Activated T-cell treated with anti-CD3 and anti-CD28 coated beads, Interleukin-2, amount 50 U/mL, for 4 hours (primary cell): ENCODE measurements at regions not wholly inside any gene's neighbourhood (a gene's known extent, or its start where the extent isn't known, plus 50 kb on each side); places are given as distances from the start of the nearest gene placed in this dataset.

Experiments
- ATAC-seq, 2 donors: fragments of 200-7000 bp; cut with Tn5 transposase; one replicate each; pipeline ENCODE4 v1.10.0; 2021
- DNase-seq: peaks from one replicate; pipeline ENCODE4 v3.0.0-alpha.2; 2020
- H3K27me3 Mint-ChIP-seq: one replicate; pipeline ENCODE4 v1.8.0; 2021; ENCODE audit warnings: low read depth, mixed read lengths
- H3K36me3 Mint-ChIP-seq: one replicate; pipeline ENCODE4 v1.8.0; 2022; ENCODE audit warnings: mixed read lengths; ENCODE audit not compliant: insufficient read depth
- H3K4me1 Mint-ChIP-seq: one replicate; pipeline ENCODE4 v1.8.0; 2021; ENCODE audit warnings: low read depth, mixed read lengths
- H3K4me3 Mint-ChIP-seq: one replicate; pipeline ENCODE4 v1.8.0; 2021; ENCODE audit warnings: mild to moderate bottlenecking, moderate library complexity, mixed read lengths
- H3K9me3 Mint-ChIP-seq: one replicate; pipeline ENCODE4 v1.8.0; 2021; ENCODE audit warnings: mixed read lengths

DNA sequence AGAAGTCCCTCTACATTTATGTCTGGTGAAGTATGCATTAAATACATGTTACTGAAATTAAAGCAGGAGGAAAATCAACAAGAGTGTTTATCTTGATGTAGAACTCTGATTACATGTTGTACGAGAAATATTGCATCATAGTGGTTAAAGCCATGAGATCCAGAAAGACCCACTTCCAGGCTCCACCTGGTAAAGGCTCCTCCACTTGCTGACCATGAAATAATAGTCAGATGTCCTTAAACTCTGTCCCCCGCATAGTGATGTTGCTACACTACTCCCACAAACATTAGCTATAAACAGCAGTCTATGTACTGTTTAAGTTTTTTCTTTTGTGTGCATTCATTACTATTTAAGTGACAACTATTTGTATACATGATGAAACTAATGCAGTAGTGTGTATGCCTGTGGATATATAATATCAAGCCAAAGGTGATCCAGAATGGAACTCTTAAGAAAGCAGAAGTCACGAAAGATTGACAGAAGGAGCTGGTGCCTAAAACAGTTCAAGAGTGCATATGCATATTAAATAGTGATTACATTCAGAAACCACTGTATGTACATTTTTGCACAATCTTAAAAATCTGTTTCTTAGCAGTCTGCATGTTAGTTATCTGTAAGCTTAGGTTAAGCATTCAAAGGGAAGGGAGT is 264.4 kb upstream of the KCNMB2 start:
- Mint-ChIP-seq H3K9me3 (no peaks in the 10 kb centered on the region), H3K36me3 (no peaks in the 10 kb centered on the region), H3K4me3 (no peak overlapping the region), H3K27me3 (peaks cover 6% of the 10 kb centered on the region), H3K4me1 (no peaks in the 10 kb centered on the region)
- ATAC-seq (no peak), DNase-seq (no peak)

GRCh38 chr3:178272841-178273240 is 263.4 kb upstream of the KCNMB2 start:
- Mint-ChIP-seq H3K36me3 (no peaks in the 10 kb centered on the region), H3K4me1 (no peaks in the 10 kb centered on the region), H3K9me3 (peaks cover 3% of the 10 kb centered on the region), H3K4me3 (no peak overlapping the region), H3K27me3 (peaks cover 6% of the 10 kb centered on the region)
- DNase-seq (no peak), ATAC-seq (no peak)

DNA sequence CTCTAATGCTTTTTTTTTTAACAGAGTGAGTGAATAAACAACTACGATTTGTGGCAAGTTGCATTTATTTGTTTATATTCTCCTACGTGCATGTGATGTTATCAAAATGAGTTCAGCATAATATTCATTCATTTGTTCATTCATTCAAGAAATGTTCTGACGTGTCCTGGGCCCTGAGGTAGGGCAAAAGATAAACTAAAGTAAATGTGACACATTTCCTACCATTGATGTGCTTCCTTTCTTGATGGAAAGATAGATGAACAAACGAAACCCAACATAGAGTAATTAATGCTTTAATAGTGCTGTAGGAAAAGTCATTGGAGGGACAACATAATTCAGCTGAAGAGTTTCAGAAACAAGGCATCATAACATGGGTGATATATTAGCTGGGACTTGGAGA is 261.5 kb upstream of the KCNMB2 start:
- peaks cover 6% of the 10 kb centered on the region for H3K27me3 Mint-ChIP-seq
- no peak for ATAC-seq
- H3K4me3 Mint-ChIP-seq = no peak overlapping the region
- no peaks in the 10 kb centered on the region for H3K4me1 Mint-ChIP-seq
- no peaks in the 10 kb centered on the region for H3K36me3 Mint-ChIP-seq
- DNase-seq = no peak
- H3K9me3 Mint-ChIP-seq = peaks cover 10% of the 10 kb centered on the region

DNA sequence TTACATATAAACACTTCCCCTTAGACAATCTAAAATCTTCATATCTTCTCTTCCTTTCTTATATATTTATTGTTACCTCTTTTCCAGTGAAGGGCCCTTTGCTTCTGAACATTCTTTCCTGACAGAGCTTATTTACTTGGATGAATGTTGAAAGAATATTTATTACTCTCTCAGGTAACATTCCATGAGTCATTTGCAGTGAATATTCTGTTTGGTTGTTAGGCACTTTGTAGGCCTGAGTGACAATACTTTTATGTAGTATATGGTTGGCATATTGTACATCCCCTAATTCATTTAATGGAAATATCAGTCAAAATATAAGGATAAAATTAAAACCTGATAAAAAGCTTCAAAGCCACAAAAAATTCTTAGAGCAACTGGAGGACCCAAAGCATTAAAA is 260.9 kb upstream of the KCNMB2 start:
- Mint-ChIP-seq H3K9me3 (peaks cover 14% of the 10 kb centered on the region), H3K27me3 (peaks cover 6% of the 10 kb centered on the region), H3K4me3 (no peak overlapping the region), H3K36me3 (no peaks in the 10 kb centered on the region), H3K4me1 (no peaks in the 10 kb centered on the region)
- no peak for DNase-seq
- ATAC-seq = no peak

DNA sequence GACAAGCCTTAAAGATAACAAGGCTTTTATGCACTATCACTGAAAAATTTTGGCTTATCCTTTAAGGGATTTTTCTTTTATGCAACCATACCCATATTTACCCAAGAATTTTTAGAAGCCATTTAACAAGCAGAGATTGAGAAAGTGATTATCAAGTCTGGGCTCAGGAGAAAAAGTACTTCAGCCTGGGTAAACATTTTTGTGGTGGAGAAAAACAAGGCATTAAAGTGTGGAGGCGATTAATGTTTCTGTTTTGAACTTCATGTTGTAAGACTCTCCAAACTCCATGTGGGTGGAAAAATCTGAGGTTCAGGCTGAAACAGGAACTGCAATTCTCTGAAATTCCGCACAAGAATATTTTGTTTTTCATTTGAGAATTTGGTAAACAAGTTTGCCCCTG is 260.4 kb upstream of the KCNMB2 start:
- Mint-ChIP-seq H3K9me3 (peaks cover 19% of the 10 kb centered on the region), H3K4me3 (no peak overlapping the region), H3K27me3 (peaks cover 6% of the 10 kb centered on the region), H3K36me3 (no peaks in the 10 kb centered on the region), H3K4me1 (no peaks in the 10 kb centered on the region)
- DNase-seq (no peak), ATAC-seq (no peak)

DNA sequence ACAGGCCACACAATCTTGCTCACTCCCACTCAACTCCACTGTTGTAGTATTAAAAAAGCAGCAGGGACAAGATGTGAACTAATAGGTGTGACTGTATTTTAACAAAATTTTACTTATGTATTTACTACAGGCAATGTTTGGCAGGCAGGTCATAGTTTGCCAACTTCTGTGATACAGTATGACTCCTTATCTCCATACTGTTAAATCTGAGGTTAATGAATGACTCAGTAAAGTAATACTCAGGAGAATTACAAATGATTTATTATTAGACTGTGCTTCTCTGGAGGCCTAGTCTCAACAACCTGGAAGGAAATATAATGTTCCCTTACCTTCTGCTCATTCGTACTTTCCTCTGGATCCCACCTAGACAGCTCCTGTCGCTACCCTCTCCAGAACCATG is 258.6 kb upstream of the KCNMB2 start:
- Mint-ChIP-seq H3K4me3 (no peak overlapping the region), H3K9me3 (peaks cover 27% of the 10 kb centered on the region), H3K4me1 (no peaks in the 10 kb centered on the region), H3K36me3 (no peaks in the 10 kb centered on the region), H3K27me3 (peaks cover 2% of the 10 kb centered on the region)
- DNase-seq (no peak), ATAC-seq (no peak)

GRCh38 chr3:178283561-178283960 is 252.7 kb upstream of the KCNMB2 start:
- peaks cover 32% of the 10 kb centered on the region for H3K9me3 Mint-ChIP-seq
- ATAC-seq (no peak), DNase-seq (no peak)
- H3K4me3 Mint-ChIP-seq = no peak overlapping the region
- H3K4me1 Mint-ChIP-seq = no peaks in the 10 kb centered on the region
- no peaks in the 10 kb centered on the region for H3K27me3 Mint-ChIP-seq
- peaks cover 2% of the 10 kb centered on the region for H3K36me3 Mint-ChIP-seq

DNA sequence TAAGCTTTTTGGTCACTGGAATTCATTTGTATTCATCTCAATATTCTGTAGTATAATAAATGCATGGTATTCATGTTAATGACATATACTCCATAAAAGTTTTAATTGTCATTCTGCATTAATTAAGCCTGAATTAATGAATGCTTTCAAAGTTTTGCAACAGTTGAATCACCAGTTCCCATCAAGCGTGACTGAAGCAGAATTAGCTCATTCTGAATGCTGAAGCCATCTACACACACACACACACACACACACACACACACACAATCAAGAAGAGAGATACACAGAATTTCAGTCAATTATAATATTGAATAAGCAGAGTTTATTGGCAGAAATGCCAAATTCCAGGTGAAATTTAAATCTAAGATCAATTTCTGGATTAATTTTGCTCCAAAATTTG is 252.1 kb upstream of the KCNMB2 start:
- Mint-ChIP-seq H3K9me3 (peaks cover 31% of the 10 kb centered on the region), H3K4me3 (no peak overlapping the region), H3K27me3 (no peaks in the 10 kb centered on the region), H3K36me3 (peaks cover 2% of the 10 kb centered on the region), H3K4me1 (no peaks in the 10 kb centered on the region)
- DNase-seq (no peak), ATAC-seq (no peak)

- no peaks in the 10 kb centered on the region for H3K27me3 Mint-ChIP-seq
- H3K9me3 Mint-ChIP-seq = peaks cover 9% of the 10 kb centered on the region
- ATAC-seq = no peak
- no peak overlapping the region for H3K4me3 Mint-ChIP-seq
- peaks cover 2% of the 10 kb centered on the region for H3K36me3 Mint-ChIP-seq
- no peak for DNase-seq
- H3K4me1 Mint-ChIP-seq = no peaks in the 10 kb centered on the region
These were observed 248.2 kb upstream of the KCNMB2 start for GRCh38 chr3:178288074-178288473.

DNA sequence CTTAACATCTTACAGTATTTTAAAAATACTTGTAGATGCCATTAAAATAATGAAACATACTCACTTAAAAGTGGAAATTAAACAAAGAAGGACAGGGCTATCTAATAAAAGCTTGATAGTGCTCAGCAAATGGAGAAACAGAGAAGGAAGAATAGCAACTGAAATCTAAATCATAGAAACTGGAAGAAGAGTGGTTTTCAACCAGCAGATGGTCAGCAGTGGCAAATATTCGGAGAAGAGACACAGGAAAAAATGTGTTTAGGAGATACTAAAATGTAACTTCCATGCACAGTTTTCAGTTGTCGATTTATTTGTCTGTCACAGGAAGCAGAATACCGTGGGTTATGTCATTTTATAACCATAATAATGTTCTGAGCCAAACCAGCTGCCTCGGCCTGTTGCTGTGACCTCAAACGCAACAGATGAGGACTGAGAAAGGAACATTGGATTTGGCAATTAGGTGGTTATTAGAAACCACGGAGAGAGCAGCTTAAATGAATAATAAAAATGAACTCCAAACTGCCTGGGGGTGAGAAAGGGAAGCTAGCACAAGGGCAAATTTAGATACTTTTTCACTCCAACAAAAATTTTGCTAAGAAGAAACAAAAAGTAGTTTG is 246.6 kb upstream of the KCNMB2 start:
- no peaks in the 10 kb centered on the region for H3K27me3 Mint-ChIP-seq
- no peaks in the 10 kb centered on the region for H3K4me1 Mint-ChIP-seq
- no peak overlapping the region for H3K4me3 Mint-ChIP-seq
- ATAC-seq (no peak), DNase-seq (no peak)
- H3K36me3 Mint-ChIP-seq = peaks cover 2% of the 10 kb centered on the region
- peaks cover 9% of the 10 kb centered on the region for H3K9me3 Mint-ChIP-seq

GRCh38 chr3:178291574-178292370 is 244.5 kb upstream of the KCNMB2 start:
- DNase-seq (no peak), ATAC-seq (no peak)
- no peaks in the 10 kb centered on the region for H3K4me1 Mint-ChIP-seq
- H3K4me3 Mint-ChIP-seq = no peak overlapping the region
- peaks cover 2% of the 10 kb centered on the region for H3K36me3 Mint-ChIP-seq
- H3K27me3 Mint-ChIP-seq = no peaks in the 10 kb centered on the region
- H3K9me3 Mint-ChIP-seq = peaks cover 9% of the 10 kb centered on the region

GRCh38 chr3:178295292-178295912 is 240.8 kb upstream of the KCNMB2 start:
- DNase-seq = no peak
- ATAC-seq = no peak

DNA sequence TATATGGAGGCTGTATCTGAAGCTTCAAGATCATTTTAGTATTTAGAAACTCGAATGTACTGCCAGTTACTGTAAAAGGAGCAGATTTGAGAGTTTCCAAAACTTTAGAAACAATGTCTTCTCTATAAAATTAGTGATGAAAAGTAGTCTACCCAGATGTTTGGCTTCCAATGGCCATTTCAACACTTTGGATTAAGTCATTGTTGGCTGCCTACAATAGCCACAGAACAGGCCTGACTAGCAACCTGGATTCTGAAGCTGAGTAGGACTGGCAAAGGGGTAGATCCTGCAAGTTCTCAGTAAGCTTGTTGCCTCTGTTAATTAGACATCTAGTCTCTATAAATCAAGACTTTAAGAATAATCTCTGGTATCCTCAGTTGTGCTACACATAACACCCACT is 239.0 kb upstream of the KCNMB2 start:
- H3K9me3 Mint-ChIP-seq = no peaks in the 10 kb centered on the region
- no peaks in the 10 kb centered on the region for H3K4me1 Mint-ChIP-seq
- no peaks in the 10 kb centered on the region for H3K36me3 Mint-ChIP-seq
- ATAC-seq (no peak), DNase-seq (no peak)
- H3K27me3 Mint-ChIP-seq = no peaks in the 10 kb centered on the region
- no peak overlapping the region for H3K4me3 Mint-ChIP-seq

More at GRCh38 chr3:178295292-178295912, 240.8 kb upstream of the KCNMB2 start:
- Mint-ChIP-seq H3K27me3 (no peaks in the 10 kb centered on the region), H3K4me1 (no peaks in the 10 kb centered on the region), H3K9me3 (no peaks in the 10 kb centered on the region), H3K36me3 (no peaks in the 10 kb centered on the region), H3K4me3 (no peak overlapping the region)

GRCh38 chr3:178297740-178298139 is 238.5 kb upstream of the KCNMB2 start:
- ATAC-seq = no peak
- H3K36me3 Mint-ChIP-seq = no peaks in the 10 kb centered on the region
- H3K4me3 Mint-ChIP-seq = no peak overlapping the region
- H3K9me3 Mint-ChIP-seq = no peaks in the 10 kb centered on the region
- DNase-seq = no peak
- H3K4me1 Mint-ChIP-seq = no peaks in the 10 kb centered on the region
- H3K27me3 Mint-ChIP-seq = no peaks in the 10 kb centered on the region
